ENCODE measurements at regions not wholly inside any gene's neighbourhood (a gene's known extent, or its start where the extent isn't known, plus 50 kb on each side); places are given as distances from the start of the nearest gene placed in this dataset.
"Not testable (repeated sequence)": the region's sequence is repeated elsewhere in the genome, so short reads cannot be mapped to it uniquely, and the experiment has no call there.

GRCh38 chr20:29320216-29320949 lies 1937.1 kb upstream of the DEFB115 start:
- DNase-seq: not testable (repeated sequence)

GRCh38 chr20:29323631-29324515 lies 1933.6 kb upstream of the DEFB115 start:
- not testable (repeated sequence) for DNase-seq

GRCh38 chr20:29324516-29325303 lies 1932.8 kb upstream of the DEFB115 start:
- not testable (repeated sequence) for DNase-seq

- DNase-seq: no peak
Measured at GRCh38 chr20:29325304-29325640, 1932.2 kb upstream of the DEFB115 start.

GRCh38 chr20:29325781-29326180 lies 1931.7 kb upstream of the DEFB115 start:
- DNase-seq: not testable (repeated sequence)

- no peak for DNase-seq
Measured at GRCh38 chr20:29326376-29327070, 1930.9 kb upstream of the DEFB115 start.

- not testable (repeated sequence) for DNase-seq
Measured at GRCh38 chr20:29327600-29328420, 1929.7 kb upstream of the DEFB115 start.

GRCh38 chr20:29330429-29331115 lies 1926.9 kb upstream of the DEFB115 start:
- not testable (repeated sequence) for DNase-seq

GRCh38 chr20:29349836-29350235 lies 1907.6 kb upstream of the DEFB115 start:
- DNase-seq: no peak

GRCh38 chr20:29375937-29376336 lies 1881.5 kb upstream of the DEFB115 start:
- DNase-seq: not testable (repeated sequence)

GRCh38 chr20:29392853-29393252 lies 1864.6 kb upstream of the DEFB115 start:
- not testable (repeated sequence) for DNase-seq

GRCh38 chr20:29408034-29408695 lies 1849.3 kb upstream of the DEFB115 start:
- DNase-seq: no peak

- DNase-seq: not testable (repeated sequence)
Measured at GRCh38 chr20:29408707-29409106, 1848.8 kb upstream of the DEFB115 start.

- DNase-seq: not testable (repeated sequence)
Measured at GRCh38 chr20:29409160-29409689, 1848.2 kb upstream of the DEFB115 start.

- DNase-seq: no peak
Measured at GRCh38 chr20:29409833-29410805, 1847.3 kb upstream of the DEFB115 start.

- DNase-seq: no peak
Measured at GRCh38 chr20:29410806-29411457, 1846.5 kb upstream of the DEFB115 start.

GRCh38 chr20:29411458-29411820 lies 1846.0 kb upstream of the DEFB115 start:
- not testable (repeated sequence) for DNase-seq

GRCh38 chr20:29419378-29419777 lies 1838.1 kb upstream of the DEFB115 start:
- DNase-seq: no peak

Data from suppressor macrophage treated with lipopolysaccharide for 4 hours (primary cell).